KG1 (cell line): ENCODE measurements at regions not wholly inside any gene's neighbourhood (a gene's known extent, or its start where the extent isn't known, plus 50 kb on each side); places are given as distances from the start of the nearest gene placed in this dataset.

Experiments used
- DNase-seq: peaks from one replicate; lab custom pipeline; 2025; lab: John Stamatoyannopoulos, UW

DNA sequence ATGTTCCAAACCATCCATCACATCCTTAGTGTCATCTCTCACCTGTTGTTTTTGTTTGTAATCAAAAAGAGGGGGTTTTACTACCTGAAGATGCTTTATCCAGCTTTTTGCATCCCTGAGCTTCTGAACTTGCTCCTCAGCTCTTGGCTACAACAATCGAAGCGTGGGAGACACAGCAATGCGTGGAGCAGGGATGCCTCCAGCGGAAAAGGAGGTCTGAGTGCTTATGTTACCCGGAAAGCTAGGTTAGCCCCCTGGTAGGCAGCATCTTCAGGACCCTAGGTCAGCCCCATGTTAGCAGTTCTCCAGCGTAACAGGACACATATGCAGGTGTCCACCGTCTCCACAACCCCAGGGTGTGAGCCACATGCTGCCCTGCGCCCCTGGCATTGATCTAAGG is 141.5 kb downstream of the RRAGC start:
- DNase-seq: no peak

DNA sequence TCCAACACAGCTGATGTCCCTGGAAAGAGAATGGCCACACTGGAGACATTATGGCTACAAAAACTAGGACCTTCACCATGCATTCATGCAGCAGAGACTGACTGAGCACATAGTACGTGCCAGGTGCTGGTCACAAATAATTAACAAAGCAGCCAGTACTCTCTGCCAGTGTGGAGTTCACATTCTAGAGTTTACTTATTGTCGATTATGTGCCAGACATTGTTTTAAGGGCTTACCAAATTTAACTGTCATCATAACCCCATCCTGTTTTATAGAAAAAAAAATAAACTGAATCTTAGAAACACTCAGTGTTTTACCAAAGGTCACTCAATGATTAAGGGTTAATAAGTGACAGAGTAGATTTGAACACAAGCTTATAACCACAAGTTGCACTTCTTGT is 143.3 kb downstream of the RRAGC start:
- DNase-seq: no peak

- DNase-seq: no peak
Measured at GRCh38 chr1:38715415-38715814, 144.2 kb downstream of the RRAGC start.

DNA sequence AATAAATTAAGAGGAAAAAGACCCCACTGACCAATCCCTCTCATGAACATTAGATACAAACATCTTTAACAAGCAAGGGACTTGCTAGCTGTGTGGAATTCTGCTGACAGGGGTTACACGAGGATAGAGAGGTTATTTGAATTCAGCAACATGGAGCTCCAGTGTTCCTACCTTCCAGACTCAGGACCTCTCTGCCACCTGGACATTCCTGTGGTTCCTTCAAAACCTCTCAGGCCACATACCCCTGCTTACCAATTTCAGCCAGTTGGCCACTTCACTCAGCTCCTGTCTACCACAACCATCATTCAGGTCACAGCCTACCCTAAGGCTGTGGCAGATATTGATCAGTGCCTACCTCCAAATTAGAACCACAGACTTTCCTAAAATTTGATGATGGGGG is 147.5 kb downstream of the RRAGC start:
- DNase-seq: no peak

GRCh38 chr1:38708701-38709258 is 150.8 kb downstream of the RRAGC start:
- DNase-seq: no peak

DNA sequence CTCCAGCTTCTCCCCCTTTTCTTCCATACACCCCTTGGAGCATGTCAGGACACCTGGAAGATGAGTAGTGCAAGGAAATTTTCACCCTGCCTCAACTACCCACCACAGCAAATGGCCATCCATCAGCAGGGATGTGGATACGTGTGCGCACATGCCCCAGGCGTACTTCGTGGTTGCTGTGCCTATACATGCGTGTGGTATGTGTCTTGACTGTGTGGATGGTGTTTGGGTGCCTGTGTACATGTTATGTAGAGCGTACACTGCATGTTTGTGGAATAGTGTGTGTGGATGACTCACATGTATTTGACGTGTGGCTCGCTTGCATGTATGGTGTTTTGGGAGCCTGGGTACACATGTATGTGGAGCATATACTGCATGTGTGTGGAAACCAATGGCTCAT is 158.5 kb downstream of the RRAGC start:
- no peak for DNase-seq

- DNase-seq: no peak
Measured at GRCh38 chr1:38700077-38700470, 159.5 kb downstream of the RRAGC start.

- no peak for DNase-seq
Measured at GRCh38 chr1:38699330-38700076, 160.1 kb downstream of the RRAGC start.

DNA sequence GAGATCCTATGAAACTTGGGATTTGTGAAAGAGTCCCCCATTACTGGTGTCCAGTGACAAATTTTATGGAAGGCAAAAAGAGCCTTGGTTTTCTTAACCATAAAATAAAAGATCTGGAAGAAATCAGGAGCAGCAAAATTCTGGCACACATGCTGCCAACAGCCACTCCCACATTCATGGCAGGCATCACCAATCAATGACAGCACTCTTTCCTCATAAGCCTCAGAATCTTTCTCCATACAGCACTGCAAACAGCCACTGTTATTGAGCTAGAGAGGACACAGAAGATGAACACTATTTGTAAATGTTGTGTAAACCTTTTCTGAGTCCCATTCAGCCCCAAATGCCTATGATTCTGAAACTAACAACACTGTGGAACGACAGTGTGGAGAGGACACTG is 162.2 kb downstream of the RRAGC start:
- DNase-seq: no peak

DNA sequence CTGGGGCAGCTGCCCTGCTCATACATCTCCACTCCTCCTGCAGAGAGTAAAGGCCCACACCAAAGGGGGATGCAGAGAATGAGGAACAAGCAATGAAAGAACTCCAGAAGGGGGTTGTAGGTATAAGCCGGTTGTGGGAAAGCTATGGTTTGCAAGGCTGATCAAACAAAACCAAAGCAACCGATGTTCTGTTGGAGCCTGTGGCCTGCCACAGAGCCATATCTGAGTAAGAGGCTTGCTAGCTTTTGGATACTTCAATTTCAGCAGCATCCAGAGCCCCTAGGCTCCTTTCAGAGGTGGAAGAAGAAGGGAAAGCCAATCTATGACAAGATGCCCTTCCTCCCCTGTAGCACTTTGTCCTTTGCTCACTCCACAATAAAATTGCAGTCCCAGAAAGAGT is 163.2 kb downstream of the RRAGC start:
- no peak for DNase-seq

GRCh38 chr1:38693759-38694158 is 165.8 kb downstream of the RRAGC start:
- DNase-seq: no peak

- no peak for DNase-seq
Measured at GRCh38 chr1:38693031-38693430, 166.5 kb downstream of the RRAGC start.

GRCh38 chr1:38690790-38691449 is 168.7 kb downstream of the RRAGC start:
- DNase-seq: no peak

- no peak for DNase-seq
Measured at GRCh38 chr1:38686927-38687255, 172.7 kb downstream of the RRAGC start.

DNA sequence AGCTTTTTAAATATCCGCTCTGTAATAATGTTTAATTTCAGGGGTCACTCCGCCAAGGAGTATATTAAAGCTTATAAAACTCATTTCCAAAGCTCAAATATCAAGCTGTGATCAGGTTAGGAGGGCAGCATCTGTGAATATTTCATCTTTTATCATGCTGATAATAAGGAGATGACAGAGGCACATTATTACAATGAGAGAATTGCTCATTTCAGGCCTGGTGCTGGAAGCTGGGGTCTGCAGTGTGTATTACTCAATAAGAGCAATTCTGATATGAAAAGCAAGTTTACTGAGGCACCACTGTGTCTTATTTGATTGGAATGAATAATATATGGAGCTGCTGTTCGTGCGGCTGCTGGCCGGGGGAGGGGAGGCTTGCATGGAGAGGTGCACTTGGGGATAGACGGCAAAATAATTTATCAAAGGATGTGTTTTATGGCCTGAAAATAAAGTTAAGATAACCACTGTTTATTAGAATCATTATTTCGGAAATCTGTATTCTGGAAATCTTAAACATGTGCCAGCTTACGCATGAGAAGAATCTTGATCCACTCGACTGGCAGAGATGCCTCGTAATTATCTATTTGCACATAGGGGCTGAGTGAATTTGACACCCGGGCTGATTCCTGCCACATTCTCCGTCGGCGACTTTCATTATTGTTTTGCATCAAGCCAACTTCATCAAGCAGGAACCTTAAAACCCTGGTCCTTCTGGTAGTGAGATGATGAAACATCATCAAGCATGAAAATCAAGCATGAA is 173.2 kb downstream of the RRAGC start:
- DNase-seq: no peak

GRCh38 chr1:38685388-38685787 is 174.2 kb downstream of the RRAGC start:
- DNase-seq: no peak

DNA sequence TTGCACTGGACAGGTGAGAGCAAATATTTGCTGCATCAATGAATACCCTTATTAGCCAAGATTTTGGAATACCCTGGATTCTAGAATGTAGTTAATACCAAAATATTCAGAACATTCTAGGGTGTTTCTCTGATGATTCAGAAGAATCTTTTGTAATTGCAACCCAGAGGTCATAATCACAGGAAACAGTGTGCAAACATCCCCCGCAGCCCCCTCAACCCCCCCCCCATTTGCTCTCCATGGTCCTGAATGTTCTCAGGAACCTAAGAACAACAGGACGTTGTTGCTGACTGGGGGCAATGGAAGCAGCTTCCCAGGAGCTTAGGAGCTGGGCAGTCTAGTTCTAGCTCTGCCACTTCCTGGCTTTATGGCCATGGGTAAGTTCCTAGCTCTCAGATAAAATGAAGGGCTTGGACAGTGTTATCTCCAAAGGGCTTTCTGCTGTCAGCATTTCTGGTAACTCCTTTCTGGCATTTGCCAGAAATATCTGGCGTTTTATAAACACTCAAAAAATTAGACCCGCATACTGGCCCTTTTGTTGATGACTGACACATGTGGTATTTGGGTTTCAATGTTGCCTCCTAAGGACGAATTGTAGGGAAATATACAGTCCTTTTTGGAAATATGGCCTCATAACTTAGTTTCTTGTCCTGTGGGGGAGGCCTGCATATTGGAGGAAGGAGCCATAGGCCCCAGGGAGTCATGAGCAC is 178.6 kb downstream of the RRAGC start:
- DNase-seq: no peak

GRCh38 chr1:38677756-38678155 is 181.8 kb downstream of the RRAGC start:
- no peak for DNase-seq

GRCh38 chr1:38677311-38677710 is 182.3 kb downstream of the RRAGC start:
- DNase-seq: no peak

DNA sequence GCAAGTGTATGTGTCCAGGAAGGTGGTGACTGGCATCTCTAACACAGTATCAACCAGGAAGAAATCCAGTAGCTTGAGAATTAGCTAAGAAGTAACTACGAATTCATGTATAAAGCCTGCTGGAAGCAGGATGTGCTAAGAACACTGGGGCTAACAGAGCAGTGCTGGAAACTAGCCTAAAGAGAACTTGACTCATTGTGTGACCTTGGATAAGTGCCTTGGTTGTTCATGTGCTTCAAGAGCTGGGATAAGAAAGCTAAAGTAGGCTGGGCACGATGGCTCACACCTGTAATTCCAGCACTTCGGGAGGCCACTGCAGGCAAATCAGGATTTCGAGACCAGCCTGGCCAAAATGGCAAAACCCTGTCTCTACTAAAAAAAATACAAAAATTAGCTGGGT is 186.9 kb downstream of the RRAGC start:
- no peak for DNase-seq

- no peak for DNase-seq
Measured at GRCh38 chr1:38671221-38671620, 188.4 kb downstream of the RRAGC start.

GRCh38 chr1:38670544-38671122 is 188.9 kb downstream of the RRAGC start:
- no peak for DNase-seq
